Peyer's patch (tissue), 4 donors: ENCODE measurements at regions not wholly inside any gene's neighbourhood (a gene's known extent, or its start where the extent isn't known, plus 50 kb on each side); places are given as distances from the start of the nearest gene placed in this dataset.

ENCODE experiments used
- POLR2A ChIP-seq, 2 donors: fragments of 450-650 bp; IDR thresholded peaks; one replicate each; pipeline ENCODE4 v1.5.1; 2017; ENCODE audit warnings: antibody characterized with exemption in 2 of 2, mild to moderate bottlenecking in 2 of 2, moderate library complexity in 2 of 2
- TF ChIP-seq, protein P1 (sequence below), 6 experiments: fragments of 450-650 bp in 4 of 6; fragments of 200-600 bp in 2 of 6; sonication (generic) in 1 of 6; IDR thresholded peaks; one replicate each; pipeline ENCODE4 v1.5.1; 2017 to 2019; ENCODE audit warnings: antibody characterized with exemption in 6 of 6, mild to moderate bottlenecking in 3 of 6, moderate library complexity in 1 of 6

DNA sequence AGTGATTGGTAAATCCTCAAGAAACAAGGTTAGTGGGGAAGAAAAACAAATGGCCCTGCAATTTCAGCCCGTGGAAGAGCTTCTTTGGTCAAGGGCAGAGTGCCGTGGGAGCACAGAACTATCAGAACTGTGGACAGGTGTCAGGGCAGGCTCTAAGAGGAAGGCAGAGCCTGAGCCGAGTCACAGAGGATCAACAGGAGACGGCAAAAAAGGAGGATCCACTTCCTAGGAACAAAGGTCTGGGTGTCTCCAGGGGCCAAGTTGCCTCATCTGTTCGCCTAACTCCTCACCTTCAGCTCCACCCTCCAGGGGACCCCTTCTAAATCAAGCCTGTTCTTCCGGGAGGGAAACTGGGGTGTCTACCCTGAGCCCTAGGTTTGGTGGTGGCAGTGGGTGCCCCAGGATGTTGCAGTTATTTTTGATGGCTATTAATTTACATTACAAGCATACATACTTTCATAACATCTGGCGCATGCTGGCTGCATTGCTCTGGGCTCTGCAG is 88.0 kb downstream of the FEM1C start:
- TF ChIP-seq, protein P1, sequence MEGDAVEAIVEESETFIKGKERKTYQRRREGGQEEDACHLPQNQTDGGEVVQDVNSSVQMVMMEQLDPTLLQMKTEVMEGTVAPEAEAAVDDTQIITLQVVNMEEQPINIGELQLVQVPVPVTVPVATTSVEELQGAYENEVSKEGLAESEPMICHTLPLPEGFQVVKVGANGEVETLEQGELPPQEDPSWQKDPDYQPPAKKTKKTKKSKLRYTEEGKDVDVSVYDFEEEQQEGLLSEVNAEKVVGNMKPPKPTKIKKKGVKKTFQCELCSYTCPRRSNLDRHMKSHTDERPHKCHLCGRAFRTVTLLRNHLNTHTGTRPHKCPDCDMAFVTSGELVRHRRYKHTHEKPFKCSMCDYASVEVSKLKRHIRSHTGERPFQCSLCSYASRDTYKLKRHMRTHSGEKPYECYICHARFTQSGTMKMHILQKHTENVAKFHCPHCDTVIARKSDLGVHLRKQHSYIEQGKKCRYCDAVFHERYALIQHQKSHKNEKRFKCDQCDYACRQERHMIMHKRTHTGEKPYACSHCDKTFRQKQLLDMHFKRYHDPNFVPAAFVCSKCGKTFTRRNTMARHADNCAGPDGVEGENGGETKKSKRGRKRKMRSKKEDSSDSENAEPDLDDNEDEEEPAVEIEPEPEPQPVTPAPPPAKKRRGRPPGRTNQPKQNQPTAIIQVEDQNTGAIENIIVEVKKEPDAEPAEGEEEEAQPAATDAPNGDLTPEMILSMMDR (IDR thresholded peaks at IDR 0.05) = no peak
- no peak for TF ChIP-seq POLR2A (IDR thresholded peaks at IDR 0.05)
